ENCODE measurements at regions not wholly inside any gene's neighbourhood (a gene's known extent, or its start where the extent isn't known, plus 50 kb on each side); places are given as distances from the start of the nearest gene placed in this dataset.

- BruUV-seq (replicated peaks): no TSS peak
- no peaks in the 10 kb centered on the region for H3K27me3 ChIP-seq (replicated peaks; ENCODE audit: insufficient read depth, low read depth, low read length, poor library complexity)
- POLR2A ChIA-PET (ENCODE audit: low non-redundant PET): interaction anchor here (0.6 kb wide), 1 partner anchor 1198 kb away, joined by 26 read pairs; no protein-coding TSS in a partner anchor
- no peaks in the 10 kb centered on the region for H3K36me3 ChIP-seq (ENCODE audit: insufficient read depth, low read length, poor library complexity, severe bottlenecking)
- no peaks in the 10 kb centered on the region for H3K9me3 ChIP-seq (ENCODE audit: low read depth, low read length, poor library complexity, severe bottlenecking)
- CTCF ChIA-PET: no interaction called here
- H3K4me1 ChIP-seq (ENCODE audit: insufficient read depth, low read length, poor library complexity, severe bottlenecking): peaks cover 7% of the 10 kb centered on the region
- no peak overlapping the region for H3K4me3 ChIP-seq (ENCODE audit: low read depth, low read length, poor library complexity, severe bottlenecking)
- TF ChIP-seq CTCF (conservative IDR thresholded peaks at IDR 0.05; ENCODE audit: low read depth, low read length): no peak
- TF ChIP-seq EZH2 (IDR thresholded peaks at IDR 0.05; ENCODE audit: borderline replicate concordance, low read depth, low read length, poor library complexity, severe bottlenecking): no peak
- no peak overlapping the region for H3K27ac ChIP-seq (ENCODE audit: low read depth, low read length, poor library complexity, severe bottlenecking)
- intact Hi-C loops (cut with micrococcal nuclease; ENCODE audit: unreplicated experiment): no loop called here
- DNase-seq (ENCODE audit: low spot score): no peak
Measured at GRCh38 chr7:121620953-121621606, 225.0 kb upstream of the FAM3C start.

GRCh38 chr7:121620206-121620605 lies 224.1 kb upstream of the FAM3C start:
- intact Hi-C loops (cut with micrococcal nuclease; ENCODE audit: unreplicated experiment): no loop called here
- TF ChIP-seq EZH2 (IDR thresholded peaks at IDR 0.05; ENCODE audit: borderline replicate concordance, low read depth, low read length, poor library complexity, severe bottlenecking) (no peak), CTCF (conservative IDR thresholded peaks at IDR 0.05; ENCODE audit: low read depth, low read length) (no peak)
- Histone ChIP-seq H3K36me3 (ENCODE audit: insufficient read depth, low read length, poor library complexity, severe bottlenecking) (no peaks in the 10 kb centered on the region), H3K4me3 (ENCODE audit: low read depth, low read length, poor library complexity, severe bottlenecking) (no peak overlapping the region), H3K4me1 (ENCODE audit: insufficient read depth, low read length, poor library complexity, severe bottlenecking) (peaks cover 7% of the 10 kb centered on the region), H3K27ac (ENCODE audit: low read depth, low read length, poor library complexity, severe bottlenecking) (no peak overlapping the region), H3K9me3 (ENCODE audit: low read depth, low read length, poor library complexity, severe bottlenecking) (no peaks in the 10 kb centered on the region), H3K27me3 (replicated peaks; ENCODE audit: insufficient read depth, low read depth, low read length, poor library complexity) (no peaks in the 10 kb centered on the region)
- CTCF ChIA-PET: no interaction called here
- POLR2A ChIA-PET (ENCODE audit: low non-redundant PET): no interaction called here
- BruUV-seq (replicated peaks): no TSS peak
- no peak for DNase-seq (ENCODE audit: low spot score)

GRCh38 chr7:121618182-121618581 lies 222.1 kb upstream of the FAM3C start:
- DNase-seq (ENCODE audit: low spot score): no peak
- CTCF ChIA-PET: no interaction called here
- no peak overlapping the region for H3K27ac ChIP-seq (ENCODE audit: low read depth, low read length, poor library complexity, severe bottlenecking)
- H3K4me1 ChIP-seq (ENCODE audit: insufficient read depth, low read length, poor library complexity, severe bottlenecking): peaks cover 7% of the 10 kb centered on the region
- TF ChIP-seq CTCF (conservative IDR thresholded peaks at IDR 0.05; ENCODE audit: low read depth, low read length) (no peak), EZH2 (IDR thresholded peaks at IDR 0.05; ENCODE audit: borderline replicate concordance, low read depth, low read length, poor library complexity, severe bottlenecking) (no peak)
- no peak overlapping the region for H3K4me3 ChIP-seq (ENCODE audit: low read depth, low read length, poor library complexity, severe bottlenecking)
- intact Hi-C loops (cut with micrococcal nuclease; ENCODE audit: unreplicated experiment): no loop called here
- H3K27me3 ChIP-seq (replicated peaks; ENCODE audit: insufficient read depth, low read depth, low read length, poor library complexity): no peaks in the 10 kb centered on the region
- H3K9me3 ChIP-seq (ENCODE audit: low read depth, low read length, poor library complexity, severe bottlenecking): no peaks in the 10 kb centered on the region
- no peaks in the 10 kb centered on the region for H3K36me3 ChIP-seq (ENCODE audit: insufficient read depth, low read length, poor library complexity, severe bottlenecking)
- POLR2A ChIA-PET (ENCODE audit: low non-redundant PET): no interaction called here
- no TSS peak for BruUV-seq (replicated peaks)

All from A673 (cell line).